GM23338 (cell line): ENCODE measurements at regions not wholly inside any gene's neighbourhood (a gene's known extent, or its start where the extent isn't known, plus 50 kb on each side); places are given as distances from the start of the nearest gene placed in this dataset.

Experiments
- ATAC-seq: fragments of 200-7000 bp; cut with Tn5 transposase; 3 replicates; pipeline ENCODE4 v1.9.1; 2020
- DNase-seq: peaks from one replicate; pipeline ENCODE4 v3.0.0-alpha.2; 2015; ENCODE audit warnings: low spot score
- H2AFZ ChIP-seq: fragments of 200-600 bp; sonication (generic); 2 replicates; pipeline ENCODE4 v1.8.0; 2016; ENCODE audit warnings: antibody characterized with exemption, mild to moderate bottlenecking, moderate library complexity
- H3F3A ChIP-seq: fragments of 200-600 bp; sonication (generic); replicated peaks from 2 replicates; pipeline ENCODE4 v1.8.0; 2017; ENCODE audit warnings: antibody characterized with exemption, mixed run types, low read depth
- H3K27ac ChIP-seq: fragments of 200-600 bp; sonication (generic); 2 replicates; pipeline ENCODE4 v1.6.1; 2016; ENCODE audit warnings: low read depth
- H3K27me3 ChIP-seq: fragments of 200-600 bp; sonication (generic); 2 replicates; pipeline ENCODE4 v1.8.0; 2016; ENCODE audit warnings: mild to moderate bottlenecking, mixed run types, moderate library complexity; ENCODE audit not compliant: insufficient read depth
- H3K36me3 ChIP-seq: fragments of 200-600 bp; sonication (generic); 2 replicates; pipeline ENCODE4 v1.8.0; 2016; ENCODE audit warnings: mild to moderate bottlenecking; ENCODE audit not compliant: insufficient read depth
- H3K4me1 ChIP-seq: fragments of 200-600 bp; sonication (generic); 2 replicates; pipeline ENCODE4 v1.8.0; 2016; ENCODE audit warnings: mild to moderate bottlenecking, moderate library complexity; ENCODE audit not compliant: insufficient read depth
- H3K4me2 ChIP-seq: fragments of 200-600 bp; sonication (generic); 2 replicates; pipeline ENCODE4 v1.7.1; 2017; ENCODE audit warnings: mixed run types
- H3K4me3 ChIP-seq: fragments of 200-600 bp; sonication (generic); 2 replicates; pipeline ENCODE4 v1.6.1; 2016; ENCODE audit warnings: mixed run types
- H3K79me2 ChIP-seq: fragments of 200-600 bp; sonication (generic); replicated peaks from 2 replicates; pipeline ENCODE4 v1.8.0; 2017; ENCODE audit warnings: mild to moderate bottlenecking; ENCODE audit not compliant: insufficient read depth
- H3K9me2 ChIP-seq: fragments of 200-600 bp; sonication (generic); 2 replicates; pipeline ENCODE4 v1.8.0; 2017; ENCODE audit not compliant: insufficient read depth
- H4K20me1 ChIP-seq: fragments of 200-600 bp; sonication (generic); replicated peaks from 2 replicates; pipeline ENCODE4 v1.8.0; 2017; ENCODE audit warnings: mild to moderate bottlenecking; ENCODE audit not compliant: insufficient read depth
- H3K27ac Mint-ChIP-seq: 2 replicates; pipeline ENCODE4 v1.8.0; 2020; ENCODE audit warnings: inconsistent platforms, mild to moderate bottlenecking, moderate library complexity, mixed read lengths
- H3K27me3 Mint-ChIP-seq: 3 replicates; pipeline ENCODE4 v1.8.0; 2022; ENCODE audit warnings: low read depth, mild to moderate bottlenecking, moderate library complexity, mixed read lengths, inconsistent platforms; ENCODE audit not compliant: insufficient read depth, poor library complexity
- H3K36me3 Mint-ChIP-seq: 3 replicates; pipeline ENCODE4 v1.8.0; 2021; ENCODE audit warnings: low read depth, mild to moderate bottlenecking, inconsistent platforms, moderate library complexity, mixed read lengths
- H3K4me1 Mint-ChIP-seq: 3 replicates; pipeline ENCODE4 v1.8.0; 2020; ENCODE audit warnings: mild to moderate bottlenecking, inconsistent platforms, mixed read lengths
- H3K4me3 Mint-ChIP-seq: 3 replicates; pipeline ENCODE4 v1.8.0; 2021; ENCODE audit warnings: moderate library complexity, mild to moderate bottlenecking, inconsistent platforms, mixed read lengths
- H3K9me3 Mint-ChIP-seq: 3 replicates; pipeline ENCODE4 v1.8.0; 2020; ENCODE audit warnings: moderate library complexity, mild to moderate bottlenecking, inconsistent platforms, mixed read lengths
- CREB1 ChIP-seq: fragments of 250-450 bp; sonication (Bioruptor Pico); IDR thresholded peaks from 2 replicates; pipeline ENCODE4 v1.5.0; 2020; ENCODE audit warnings: low read depth, mild to moderate bottlenecking, moderate library complexity
- CTCF ChIP-seq, 2 experiments: fragments of 200-600 bp in 1 of 2; sonication (generic) in 1 of 2; conservative IDR thresholded peaks; 2 replicates each; pipeline versions ENCODE4 v1.5.1 to v1.6.1; 2016 to 2017; ENCODE audit warnings: antibody characterized with exemption in 2 of 2, low read depth in 2 of 2, mild to moderate bottlenecking in 2 of 2, moderate library complexity in 1 of 2
- EZH2 ChIP-seq: fragments of 200-600 bp; sonication (generic); IDR thresholded peaks from one replicate; pipeline ENCODE4 v1.8.0; 2017; ENCODE audit warnings: antibody characterized with exemption, mild to moderate bottlenecking, low read depth; ENCODE audit not compliant: unreplicated experiment
- EZH2phosphoT487 ChIP-seq: fragments of 200-600 bp; sonication (generic); IDR thresholded peaks from one replicate; pipeline ENCODE4 v1.8.1; 2018; ENCODE audit warnings: antibody characterized with exemption; ENCODE audit not compliant: unreplicated experiment
- JUNB ChIP-seq: IDR thresholded peaks from one replicate; pipeline ENCODE4 v1.6.1; 2016; ENCODE audit warnings: antibody characterized with exemption; ENCODE audit not compliant: unreplicated experiment
- POLR2AphosphoS5 ChIP-seq: IDR thresholded peaks from 2 replicates; pipeline ENCODE4 v1.6.1; 2016; ENCODE audit warnings: antibody characterized with exemption, low read depth
- STAT1 ChIP-seq: IDR thresholded peaks from one replicate; pipeline ENCODE4 v1.6.1; 2016; ENCODE audit warnings: antibody characterized with exemption; ENCODE audit not compliant: unreplicated experiment
- ZNF114 ChIP-seq: fragments of 250-450 bp; sonication (Bioruptor Pico); IDR thresholded peaks from 2 replicates; pipeline ENCODE4 v1.5.0; 2020; ENCODE audit warnings: mild to moderate bottlenecking, moderate library complexity
- ZNF331 ChIP-seq: fragments of 250-450 bp; sonication (Bioruptor Pico); IDR thresholded peaks from 2 replicates; pipeline ENCODE4 v1.5.0; 2020; ENCODE audit warnings: low read depth, mild to moderate bottlenecking, moderate library complexity
- ZNF462 ChIP-seq: fragments of 250-450 bp; sonication (Bioruptor Pico); IDR thresholded peaks from 2 replicates; pipeline ENCODE4 v1.5.0; 2020; ENCODE audit warnings: mild to moderate bottlenecking, moderate library complexity
- TF ChIP-seq, protein P1 (sequence below): IDR thresholded peaks from 2 replicates; pipeline ENCODE4 v1.6.1; 2016; ENCODE audit warnings: antibody characterized with exemption

GRCh38 chr11:29395555-29396072 lies 621.2 kb downstream of the KCNA4 start (continued):
- TF ChIP-seq, protein P1, sequence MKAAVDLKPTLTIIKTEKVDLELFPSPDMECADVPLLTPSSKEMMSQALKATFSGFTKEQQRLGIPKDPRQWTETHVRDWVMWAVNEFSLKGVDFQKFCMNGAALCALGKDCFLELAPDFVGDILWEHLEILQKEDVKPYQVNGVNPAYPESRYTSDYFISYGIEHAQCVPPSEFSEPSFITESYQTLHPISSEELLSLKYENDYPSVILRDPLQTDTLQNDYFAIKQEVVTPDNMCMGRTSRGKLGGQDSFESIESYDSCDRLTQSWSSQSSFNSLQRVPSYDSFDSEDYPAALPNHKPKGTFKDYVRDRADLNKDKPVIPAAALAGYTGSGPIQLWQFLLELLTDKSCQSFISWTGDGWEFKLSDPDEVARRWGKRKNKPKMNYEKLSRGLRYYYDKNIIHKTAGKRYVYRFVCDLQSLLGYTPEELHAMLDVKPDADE, result no peak
- TF ChIP-seq ZNF462 (CRISPR knock-in tag) (no peak), STAT1 (no peak), ZNF331 (CRISPR knock-in tag) (no peak), EZH2phosphoT487 (no peak), EZH2 (no peak), JUNB (no peak)

DNA sequence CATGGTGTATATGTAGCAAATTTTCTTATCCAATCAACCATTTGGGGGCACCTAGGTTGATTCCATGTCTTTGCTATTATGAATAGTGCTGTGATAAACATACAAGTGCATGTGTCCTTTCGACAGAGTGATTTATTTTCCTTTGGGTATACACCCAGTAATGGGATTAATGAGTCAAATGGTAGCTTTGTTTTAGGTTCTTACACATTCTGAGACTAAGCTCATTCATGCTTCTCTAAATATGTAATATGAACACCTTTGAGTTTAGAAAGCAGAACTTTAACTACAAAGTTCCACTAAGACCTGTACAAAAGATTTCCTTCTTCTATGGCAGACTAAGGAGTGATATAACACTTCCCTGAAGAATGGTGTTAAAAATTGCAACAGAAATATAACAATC lies 627.0 kb downstream of the KCNA4 start:
- DNase-seq (no peak), ATAC-seq (no peak)
- H3K27ac ChIP-seq, result no peak overlapping the region
- no peaks in the 10 kb centered on the region for H3K36me3 ChIP-seq
- no peaks in the 10 kb centered on the region for H3K27me3 Mint-ChIP-seq
- no peak overlapping the region for H3K4me2 ChIP-seq
- no peak overlapping the region for H3K4me3 Mint-ChIP-seq
- no peak overlapping the region for H3K4me3 ChIP-seq
- no peaks in the 10 kb centered on the region for H3F3A ChIP-seq
- H3K36me3 Mint-ChIP-seq, result no peaks in the 10 kb centered on the region
- H3K4me1 Mint-ChIP-seq, result no peaks in the 10 kb centered on the region
- H3K9me3 Mint-ChIP-seq, result peaks cover 4% of the 10 kb centered on the region; the same call in 2 of the 3 replicates
- H3K27me3 ChIP-seq, result no peaks in the 10 kb centered on the region
- H2AFZ ChIP-seq, result no peak overlapping the region
- H3K4me1 ChIP-seq, result no peaks in the 10 kb centered on the region
- H3K27ac Mint-ChIP-seq, result no peak overlapping the region
- no peaks in the 10 kb centered on the region for H4K20me1 ChIP-seq
- H3K9me2 ChIP-seq, result 0 out of 2 replicates have a peak, but pooled peaks cover 4% of the 10 kb centered on the region
- no peaks in the 10 kb centered on the region for H3K79me2 ChIP-seq
- TF ChIP-seq CTCF (conservative IDR thresholded peaks at IDR 0.05; ENCODE audit: low read depth in 2 of 2) (no peak), STAT1 (no peak), JUNB (no peak), EZH2 (no peak), POLR2AphosphoS5 (no peak), ZNF114 (CRISPR knock-in tag) (no peak), CREB1 (CRISPR knock-in tag) (no peak)
- TF ChIP-seq, protein P1, result no peak
